Progenitor cell of endocrine pancreas (in vitro differentiated cells): ENCODE measurements at regions not wholly inside any gene's neighbourhood (a gene's known extent, or its start where the extent isn't known, plus 50 kb on each side); places are given as distances from the start of the nearest gene placed in this dataset.

Experiments used
- DNase-seq: peaks from one replicate; pipeline ENCODE4 v3.0.0; 2021; ENCODE audit warnings: low spot score; ENCODE audit not compliant: unreplicated experiment
- H3K27ac Mint-ChIP-seq: 2 replicates; pipeline ENCODE4 v1.8.0; 2021; ENCODE audit warnings: mild to moderate bottlenecking, moderate library complexity, mixed read lengths
- H3K27me3 Mint-ChIP-seq: 2 replicates; pipeline ENCODE4 v1.8.0; 2021; ENCODE audit warnings: mixed read lengths
- H3K36me3 Mint-ChIP-seq: 2 replicates; pipeline ENCODE4 v1.8.0; 2022; ENCODE audit warnings: mixed read lengths; ENCODE audit not compliant: insufficient read depth
- H3K4me1 Mint-ChIP-seq: 2 replicates; pipeline ENCODE4 v1.8.0; 2021; ENCODE audit warnings: low read depth, mixed read lengths
- H3K4me3 Mint-ChIP-seq: 2 replicates; pipeline ENCODE4 v1.8.0; 2021; ENCODE audit warnings: low read depth, mild to moderate bottlenecking, moderate library complexity, mixed read lengths
- H3K9me3 Mint-ChIP-seq: 2 replicates; pipeline ENCODE4 v1.8.0; 2021; ENCODE audit warnings: low read depth, mixed read lengths
- TF ChIP-seq, protein P1 (sequence below): fragments of 200-600 bp; sonication (generic); IDR thresholded peaks from one replicate; pipeline ENCODE4 v1.5.0; 2021; ENCODE audit warnings: antibody characterized with exemption, mild to moderate bottlenecking; ENCODE audit not compliant: unreplicated experiment

- H3K4me1 Mint-ChIP-seq: no peaks in the 10 kb centered on the region
- H3K4me3 Mint-ChIP-seq: no peak overlapping the region
- no peak for DNase-seq
- H3K27ac Mint-ChIP-seq: no peak overlapping the region
- H3K9me3 Mint-ChIP-seq: no peaks in the 10 kb centered on the region
- no peaks in the 10 kb centered on the region for H3K36me3 Mint-ChIP-seq
- TF ChIP-seq, protein P1, sequence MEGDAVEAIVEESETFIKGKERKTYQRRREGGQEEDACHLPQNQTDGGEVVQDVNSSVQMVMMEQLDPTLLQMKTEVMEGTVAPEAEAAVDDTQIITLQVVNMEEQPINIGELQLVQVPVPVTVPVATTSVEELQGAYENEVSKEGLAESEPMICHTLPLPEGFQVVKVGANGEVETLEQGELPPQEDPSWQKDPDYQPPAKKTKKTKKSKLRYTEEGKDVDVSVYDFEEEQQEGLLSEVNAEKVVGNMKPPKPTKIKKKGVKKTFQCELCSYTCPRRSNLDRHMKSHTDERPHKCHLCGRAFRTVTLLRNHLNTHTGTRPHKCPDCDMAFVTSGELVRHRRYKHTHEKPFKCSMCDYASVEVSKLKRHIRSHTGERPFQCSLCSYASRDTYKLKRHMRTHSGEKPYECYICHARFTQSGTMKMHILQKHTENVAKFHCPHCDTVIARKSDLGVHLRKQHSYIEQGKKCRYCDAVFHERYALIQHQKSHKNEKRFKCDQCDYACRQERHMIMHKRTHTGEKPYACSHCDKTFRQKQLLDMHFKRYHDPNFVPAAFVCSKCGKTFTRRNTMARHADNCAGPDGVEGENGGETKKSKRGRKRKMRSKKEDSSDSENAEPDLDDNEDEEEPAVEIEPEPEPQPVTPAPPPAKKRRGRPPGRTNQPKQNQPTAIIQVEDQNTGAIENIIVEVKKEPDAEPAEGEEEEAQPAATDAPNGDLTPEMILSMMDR: no peak
- H3K27me3 Mint-ChIP-seq: no peaks in the 10 kb centered on the region
These were observed 64.6 kb upstream of the KL start for GRCh38 chr13:32951580-32951979.

GRCh38 chr13:32955881-32956594, 60.2 kb upstream of the KL start:
- H3K9me3 Mint-ChIP-seq: no peaks in the 10 kb centered on the region

DNA sequence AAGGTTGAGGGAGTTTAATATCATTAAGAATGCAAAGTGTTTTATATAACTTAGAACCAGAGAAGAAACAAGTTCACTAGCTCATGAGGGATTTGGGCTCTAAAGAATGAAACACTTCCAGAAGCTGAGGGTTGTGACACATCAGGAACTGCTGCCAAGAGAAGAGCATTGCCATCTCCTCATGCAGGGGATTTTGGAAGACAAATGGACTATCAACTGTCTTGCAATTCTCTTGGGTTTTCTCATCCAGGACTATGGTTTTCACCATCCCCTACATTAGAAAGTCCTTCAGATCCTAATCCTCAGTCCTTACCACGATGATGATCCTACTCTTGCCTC, 59.7 kb upstream of the KL start:
- no peak overlapping the region for H3K27ac Mint-ChIP-seq
- H3K4me1 Mint-ChIP-seq: no peaks in the 10 kb centered on the region
- peaks cover 4% of the 10 kb centered on the region for H3K27me3 Mint-ChIP-seq
- no peaks in the 10 kb centered on the region for H3K36me3 Mint-ChIP-seq
- TF ChIP-seq, protein P1: no peak
- no peaks in the 10 kb centered on the region for H3K9me3 Mint-ChIP-seq
- H3K4me3 Mint-ChIP-seq: no peak overlapping the region
- DNase-seq: no peak

More at GRCh38 chr13:32955881-32956594, 60.2 kb upstream of the KL start:
- Mint-ChIP-seq H3K36me3 (no peaks in the 10 kb centered on the region), H3K27me3 (peaks cover 4% of the 10 kb centered on the region), H3K27ac (no peak overlapping the region), H3K4me1 (no peaks in the 10 kb centered on the region), H3K4me3 (no peak overlapping the region)
- no peak for DNase-seq
- TF ChIP-seq, protein P1: no peak

GRCh38 chr13:32960626-32961025, 55.6 kb upstream of the KL start:
- no peak for DNase-seq
- TF ChIP-seq, protein P1: no peak
- Mint-ChIP-seq H3K9me3 (no peaks in the 10 kb centered on the region), H3K27me3 (peaks cover 4% of the 10 kb centered on the region), H3K36me3 (no peaks in the 10 kb centered on the region), H3K27ac (no peak overlapping the region), H3K4me1 (no peaks in the 10 kb centered on the region), H3K4me3 (no peak overlapping the region)

DNA sequence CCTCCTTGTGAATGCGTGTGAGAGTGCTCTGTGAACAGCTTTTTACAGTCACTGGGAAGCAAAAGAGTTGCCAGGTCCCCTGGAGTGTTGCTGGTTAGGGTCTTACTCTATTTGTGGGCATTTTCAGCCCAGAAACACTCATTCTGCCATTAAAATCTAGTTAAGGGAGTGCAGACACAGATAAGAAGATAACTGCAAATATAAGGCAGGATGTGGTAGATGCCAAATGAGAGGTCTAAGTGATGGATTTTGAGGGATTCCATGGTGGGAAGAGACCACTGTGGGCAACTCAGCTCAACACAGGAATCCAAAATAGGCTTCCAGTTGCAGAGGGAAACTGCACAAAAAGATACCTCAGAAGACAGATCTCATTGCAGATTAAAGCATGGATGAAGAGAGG, 54.5 kb upstream of the KL start:
- DNase-seq: no peak
- Mint-ChIP-seq H3K27ac (no peak overlapping the region), H3K4me3 (no peak overlapping the region), H3K4me1 (no peaks in the 10 kb centered on the region), H3K9me3 (no peaks in the 10 kb centered on the region), H3K36me3 (no peaks in the 10 kb centered on the region), H3K27me3 (peaks cover 4% of the 10 kb centered on the region)
- TF ChIP-seq, protein P1: no peak
